ENCODE measurements at regions not wholly inside any gene's neighbourhood (a gene's known extent, or its start where the extent isn't known, plus 50 kb on each side); places are given as distances from the start of the nearest gene placed in this dataset.

DNA sequence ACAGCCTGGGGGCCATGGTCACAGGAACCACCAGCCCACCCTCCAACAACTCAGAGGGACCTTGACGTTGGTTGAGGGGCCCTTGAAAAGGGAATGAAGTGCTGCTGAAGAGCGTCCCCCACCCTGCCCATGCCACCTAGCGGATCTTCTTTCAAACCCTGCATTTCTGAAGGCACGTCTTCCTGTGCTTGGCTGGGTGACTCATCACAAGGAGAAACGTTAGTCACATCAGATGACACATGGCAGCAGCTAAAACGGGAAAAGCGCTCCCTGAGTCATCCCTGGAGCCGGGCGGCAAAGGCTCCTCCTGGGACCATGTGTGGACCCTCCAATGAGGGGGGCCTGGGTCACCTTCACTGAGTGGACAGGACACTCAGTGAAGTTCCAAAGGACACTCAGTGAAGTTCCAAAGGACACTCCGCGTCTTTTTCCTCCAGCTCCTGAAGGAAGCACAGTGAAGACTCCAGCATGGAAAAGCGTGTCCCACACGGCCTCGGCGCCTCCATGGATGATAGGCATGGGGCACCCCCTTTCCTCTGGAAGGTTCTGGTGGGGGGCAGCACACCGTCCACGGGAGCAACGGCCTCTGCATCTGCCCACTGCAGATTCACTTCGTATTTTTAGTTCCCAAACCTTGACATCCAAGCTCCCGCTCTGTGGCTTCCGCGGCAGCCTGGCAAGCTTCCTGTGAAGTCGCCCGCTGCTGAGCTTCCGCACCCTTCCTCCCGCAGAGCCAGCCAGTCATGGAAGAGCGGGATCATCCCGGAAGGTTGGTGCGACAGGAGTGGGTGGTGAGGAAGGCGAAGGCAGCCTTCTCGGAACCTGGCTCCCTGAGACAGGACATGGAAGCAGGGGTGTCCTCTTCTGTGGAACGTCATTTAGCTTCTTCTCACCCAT is 383.4 kb downstream of the VRK1 start:
- Histone ChIP-seq H3K4me3 (ENCODE audit: low read length) (no peak overlapping the region), H3K36me3 (ENCODE audit: insufficient read depth, low read length) (no peaks in the 10 kb centered on the region), H3K27me3 (ENCODE audit: insufficient read depth, low read length) (no peaks in the 10 kb centered on the region), H3K4me1 (ENCODE audit: insufficient read depth, low read length) (no peaks in the 10 kb centered on the region), H2AFZ (ENCODE audit: low read depth, low read length) (no peak overlapping the region), H3K9me3 (ENCODE audit: low read length) (no peaks in the 10 kb centered on the region)

DNA sequence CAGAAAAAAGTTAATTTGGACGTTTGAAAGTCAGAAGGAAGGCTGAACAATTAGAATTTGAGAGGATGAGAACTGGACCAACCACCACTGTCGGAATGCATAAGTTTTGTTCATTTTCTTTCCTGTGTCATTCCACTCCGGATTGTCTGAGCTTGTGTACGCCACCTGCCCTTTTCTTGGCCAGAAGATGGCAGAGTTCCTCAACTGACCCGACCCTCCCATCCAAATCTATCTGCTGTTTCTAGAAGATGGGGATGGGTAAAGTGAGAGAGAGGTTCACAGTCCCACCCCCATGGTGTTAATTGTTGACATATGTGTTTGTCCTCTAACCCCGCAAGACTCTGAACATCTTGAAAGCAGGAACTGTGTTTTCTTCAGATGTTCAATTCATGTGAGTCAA is 388.0 kb downstream of the VRK1 start:
- Histone ChIP-seq H3K9me3 (ENCODE audit: low read length) (no peaks in the 10 kb centered on the region), H2AFZ (ENCODE audit: low read depth, low read length) (no peak overlapping the region), H3K4me3 (ENCODE audit: low read length) (no peak overlapping the region), H3K36me3 (ENCODE audit: insufficient read depth, low read length) (no peaks in the 10 kb centered on the region), H3K27me3 (ENCODE audit: insufficient read depth, low read length) (no peaks in the 10 kb centered on the region), H3K4me1 (ENCODE audit: insufficient read depth, low read length) (no peaks in the 10 kb centered on the region)

DNA sequence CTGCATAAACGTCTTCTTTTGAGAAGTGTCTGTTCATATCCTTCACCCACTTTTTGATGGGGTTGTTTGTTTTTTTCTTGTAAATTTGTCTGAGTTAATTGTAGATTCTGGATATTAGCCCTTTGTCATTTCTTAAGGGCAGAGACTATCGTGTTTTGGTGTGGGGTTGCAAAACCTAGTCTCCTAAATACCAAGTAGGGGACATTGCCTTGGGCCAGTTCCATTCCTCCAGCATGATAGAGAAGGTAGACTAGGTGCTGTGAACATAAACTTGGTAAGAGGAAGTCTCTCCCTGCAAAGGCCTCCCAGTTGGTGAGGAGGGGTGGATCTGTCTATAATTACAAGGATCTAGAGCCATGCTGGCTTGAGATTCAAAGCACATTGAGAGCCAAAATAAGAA is 390.7 kb downstream of the VRK1 start:
- H2AFZ ChIP-seq (ENCODE audit: low read depth, low read length): no peak overlapping the region
- H3K4me1 ChIP-seq (ENCODE audit: insufficient read depth, low read length): no peaks in the 10 kb centered on the region
- H3K9me3 ChIP-seq (ENCODE audit: low read length): no peaks in the 10 kb centered on the region
- no peaks in the 10 kb centered on the region for H3K36me3 ChIP-seq (ENCODE audit: insufficient read depth, low read length)
- no peaks in the 10 kb centered on the region for H3K27me3 ChIP-seq (ENCODE audit: insufficient read depth, low read length)
- no peak overlapping the region for H3K4me3 ChIP-seq (ENCODE audit: low read length)

DNA sequence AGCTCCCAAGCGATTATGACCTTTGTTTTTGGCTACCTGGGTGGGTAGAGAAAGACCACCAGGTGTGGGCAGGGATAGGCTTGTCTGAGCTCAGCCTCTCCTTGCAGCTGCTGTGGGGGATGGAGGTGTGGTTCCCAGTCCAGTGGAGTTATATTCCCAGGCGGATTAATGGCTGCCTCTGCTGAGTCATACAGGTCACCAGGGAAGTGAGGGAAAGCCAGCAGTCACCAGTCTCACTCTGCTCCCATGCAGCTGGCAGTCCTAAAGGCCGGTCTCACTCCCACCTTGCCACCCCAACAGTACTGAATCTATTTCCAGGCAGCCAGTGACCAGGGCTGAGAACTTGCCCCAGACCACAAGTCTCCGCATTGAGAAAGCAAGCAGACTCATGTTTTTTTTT is 399.2 kb downstream of the VRK1 start:
- Histone ChIP-seq H3K9me3 (ENCODE audit: low read length) (no peaks in the 10 kb centered on the region), H2AFZ (ENCODE audit: low read depth, low read length) (no peak overlapping the region), H3K4me3 (ENCODE audit: low read length) (no peak overlapping the region), H3K27me3 (ENCODE audit: insufficient read depth, low read length) (no peaks in the 10 kb centered on the region), H3K4me1 (ENCODE audit: insufficient read depth, low read length) (no peaks in the 10 kb centered on the region), H3K36me3 (ENCODE audit: insufficient read depth, low read length) (no peaks in the 10 kb centered on the region)

DNA sequence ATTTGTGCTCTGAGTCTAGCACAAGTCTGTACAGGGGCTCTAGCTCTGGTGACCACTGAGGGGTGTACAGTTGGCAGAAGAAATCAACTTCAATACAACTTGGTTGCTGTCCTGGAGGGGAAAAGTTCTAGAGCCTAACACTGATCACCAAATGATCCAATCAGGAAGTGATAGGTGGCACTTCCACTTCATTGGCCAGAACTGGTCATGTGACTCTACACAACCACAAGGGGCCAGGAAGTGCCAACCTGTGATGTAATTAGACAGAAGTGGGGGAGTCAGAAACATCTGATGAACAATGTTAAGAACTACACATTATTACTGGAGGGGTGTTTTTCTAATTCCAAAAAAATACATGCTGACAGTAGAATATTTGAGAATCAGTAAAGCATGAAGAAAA is 401.6 kb downstream of the VRK1 start:
- Histone ChIP-seq H3K27me3 (ENCODE audit: insufficient read depth, low read length) (no peaks in the 10 kb centered on the region), H2AFZ (ENCODE audit: low read depth, low read length) (no peak overlapping the region), H3K4me3 (ENCODE audit: low read length) (no peak overlapping the region), H3K36me3 (ENCODE audit: insufficient read depth, low read length) (no peaks in the 10 kb centered on the region), H3K4me1 (ENCODE audit: insufficient read depth, low read length) (no peaks in the 10 kb centered on the region), H3K9me3 (ENCODE audit: low read length) (no peaks in the 10 kb centered on the region)

DNA sequence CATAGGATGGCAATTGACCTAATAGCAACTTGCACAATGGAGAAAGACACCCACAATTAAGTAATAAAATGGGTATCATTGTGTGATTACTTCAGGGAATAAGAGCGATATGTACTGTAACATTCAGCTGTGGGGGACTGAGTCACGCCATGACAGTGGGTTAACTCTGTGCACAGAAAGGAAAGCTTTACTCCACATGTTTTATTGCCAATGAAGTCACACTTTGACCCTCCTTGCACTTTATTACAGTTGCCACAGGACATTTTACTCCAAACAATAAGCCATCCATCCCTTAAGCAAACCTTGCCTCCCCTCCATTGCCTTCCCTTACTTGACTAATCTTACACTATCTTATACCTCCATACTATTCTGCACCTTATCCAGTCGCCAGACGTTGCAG is 403.1 kb downstream of the VRK1 start:
- Histone ChIP-seq H3K9me3 (ENCODE audit: low read length) (no peaks in the 10 kb centered on the region), H3K27me3 (ENCODE audit: insufficient read depth, low read length) (peaks cover 2% of the 10 kb centered on the region), H3K36me3 (ENCODE audit: insufficient read depth, low read length) (no peaks in the 10 kb centered on the region), H3K4me3 (ENCODE audit: low read length) (no peak overlapping the region), H3K4me1 (ENCODE audit: insufficient read depth, low read length) (no peaks in the 10 kb centered on the region), H2AFZ (ENCODE audit: low read depth, low read length) (no peak overlapping the region)

DNA sequence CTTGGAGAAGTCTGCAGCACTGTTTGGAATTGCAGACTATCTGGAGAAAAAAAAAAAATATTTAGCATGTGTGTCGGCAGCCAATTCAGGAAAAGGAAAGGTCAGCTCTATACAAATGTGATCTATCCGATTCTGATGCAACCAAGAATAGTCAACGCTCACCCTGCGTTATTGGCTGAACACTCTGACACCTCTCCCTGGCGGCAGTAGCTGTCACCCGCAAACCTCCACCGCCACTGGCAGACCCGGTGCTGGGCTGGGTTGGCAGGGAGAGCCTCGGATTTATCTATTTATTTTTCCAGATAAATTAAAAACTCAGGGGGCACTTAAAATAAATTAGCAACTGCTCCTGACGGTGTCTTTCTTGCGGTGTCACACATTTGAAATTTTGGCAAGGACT is 409.7 kb downstream of the VRK1 start:
- Histone ChIP-seq H3K4me1 (ENCODE audit: insufficient read depth, low read length) (no peaks in the 10 kb centered on the region), H3K4me3 (ENCODE audit: low read length) (no peak overlapping the region), H3K36me3 (ENCODE audit: insufficient read depth, low read length) (no peaks in the 10 kb centered on the region)

DNA sequence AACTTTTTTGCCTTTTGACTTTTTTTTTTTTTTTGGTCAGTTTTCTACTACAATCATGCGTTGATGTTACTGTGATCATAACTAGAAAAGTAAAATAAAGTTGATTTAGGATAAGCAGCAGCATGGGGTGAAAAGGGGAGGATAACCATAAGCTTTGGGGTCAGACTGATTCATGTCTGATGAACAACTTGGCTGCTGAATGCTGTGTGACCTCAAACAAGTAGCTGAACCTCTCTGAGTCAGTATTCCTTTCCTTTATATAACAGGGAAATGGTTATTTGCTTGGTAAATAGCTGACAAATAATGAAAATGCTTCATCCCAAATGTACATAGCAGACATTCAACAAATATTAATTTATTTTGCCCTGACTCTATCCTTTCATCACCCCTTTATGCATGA is 413.0 kb downstream of the VRK1 start:
- Histone ChIP-seq H3K36me3 (ENCODE audit: insufficient read depth, low read length) (no peaks in the 10 kb centered on the region), H3K9me3 (ENCODE audit: low read length) (no peaks in the 10 kb centered on the region), H3K4me1 (ENCODE audit: insufficient read depth, low read length) (no peaks in the 10 kb centered on the region), H3K4me3 (ENCODE audit: low read length) (no peak overlapping the region), H3K27me3 (ENCODE audit: insufficient read depth, low read length) (peaks cover 7% of the 10 kb centered on the region), H2AFZ (ENCODE audit: low read depth, low read length) (no peak overlapping the region)

More for the DNA sequence above, 409.7 kb downstream of the VRK1 start:
- Histone ChIP-seq H2AFZ (ENCODE audit: low read depth, low read length) (no peak overlapping the region), H3K27me3 (ENCODE audit: insufficient read depth, low read length) (peaks cover 5% of the 10 kb centered on the region), H3K9me3 (ENCODE audit: low read length) (no peaks in the 10 kb centered on the region)

DNA sequence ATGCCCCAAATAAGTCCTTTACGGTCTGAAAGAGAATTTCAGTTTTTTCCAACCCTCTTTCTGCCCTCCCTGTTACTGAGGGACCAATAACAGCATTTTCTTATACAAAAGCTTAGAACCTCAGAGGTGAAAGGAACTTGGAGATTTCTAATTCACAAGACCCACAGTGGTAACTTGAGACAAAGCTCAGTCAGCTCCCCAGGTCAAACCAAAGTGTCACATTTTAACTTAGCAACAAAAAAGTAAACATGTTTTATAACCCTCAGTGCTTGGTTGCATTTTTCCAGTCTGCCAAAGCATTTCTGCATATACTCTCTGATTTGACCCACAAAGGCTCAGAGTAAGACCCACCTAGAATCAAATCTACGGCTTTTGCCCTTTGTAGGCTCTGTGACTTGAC is 415.2 kb downstream of the VRK1 start:
- Histone ChIP-seq H3K27me3 (ENCODE audit: insufficient read depth, low read length) (peaks cover 17% of the 10 kb centered on the region), H3K36me3 (ENCODE audit: insufficient read depth, low read length) (no peaks in the 10 kb centered on the region), H3K4me1 (ENCODE audit: insufficient read depth, low read length) (no peaks in the 10 kb centered on the region), H3K4me3 (ENCODE audit: low read length) (no peak overlapping the region), H3K9me3 (ENCODE audit: low read length) (no peaks in the 10 kb centered on the region), H2AFZ (ENCODE audit: low read depth, low read length) (no peak overlapping the region)

DNA sequence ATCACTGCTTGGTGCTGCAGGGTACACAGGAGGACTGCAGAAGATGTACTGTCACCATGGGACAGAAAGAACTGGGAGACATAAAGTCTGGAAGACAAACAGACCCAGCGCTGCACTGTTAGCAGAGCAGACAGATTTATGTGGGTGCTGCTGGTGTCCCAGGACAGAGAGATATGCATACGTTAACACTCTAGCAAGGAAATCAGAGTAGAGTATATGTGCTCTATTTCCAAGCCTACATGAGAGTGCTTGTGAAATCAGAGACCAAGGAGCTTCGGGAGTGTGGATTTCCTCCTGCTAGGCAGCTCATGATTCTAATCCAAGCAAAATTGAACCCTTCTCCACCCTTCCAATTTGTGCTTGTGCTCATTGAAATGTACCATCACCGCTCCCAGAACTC is 416.5 kb downstream of the VRK1 start:
- peaks cover 23% of the 10 kb centered on the region for H3K27me3 ChIP-seq (ENCODE audit: insufficient read depth, low read length)
- no peak overlapping the region for H2AFZ ChIP-seq (ENCODE audit: low read depth, low read length)
- no peaks in the 10 kb centered on the region for H3K9me3 ChIP-seq (ENCODE audit: low read length)
- H3K36me3 ChIP-seq (ENCODE audit: insufficient read depth, low read length): no peaks in the 10 kb centered on the region
- no peaks in the 10 kb centered on the region for H3K4me1 ChIP-seq (ENCODE audit: insufficient read depth, low read length)
- H3K4me3 ChIP-seq (ENCODE audit: low read length): no peak overlapping the region

DNA sequence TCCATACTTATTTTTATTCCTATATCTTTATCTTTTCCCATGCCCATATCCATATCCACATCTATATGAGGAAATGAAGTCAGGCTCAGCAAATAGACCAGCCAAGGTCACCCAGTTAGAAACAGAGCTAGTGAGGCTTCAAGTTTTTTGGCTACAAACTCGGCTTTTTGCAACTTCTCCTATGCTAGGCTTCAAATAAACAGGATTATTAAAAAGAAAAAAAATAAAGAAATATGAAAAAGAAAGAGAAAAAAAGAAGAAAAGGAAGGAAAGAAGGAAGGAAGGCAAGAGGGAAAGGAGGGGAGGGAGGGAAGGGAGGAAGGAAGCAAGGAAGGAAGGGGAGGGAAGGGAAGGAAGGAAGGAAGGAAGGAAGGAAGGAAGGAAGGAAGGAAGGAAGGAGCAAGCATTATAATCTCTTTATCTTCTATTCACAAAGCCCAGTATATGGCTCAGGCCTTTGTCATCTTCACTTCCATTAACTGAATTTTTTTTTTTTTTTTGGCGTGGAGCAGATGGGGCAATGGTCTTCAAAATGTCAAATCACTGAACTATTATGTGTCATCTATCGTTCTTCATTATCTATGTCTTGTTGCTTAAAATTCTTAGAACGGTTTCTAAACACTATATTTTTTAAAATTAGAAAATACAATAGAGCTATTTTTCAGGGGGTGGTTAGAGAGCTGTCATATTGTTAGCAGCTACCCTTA is 418.2 kb downstream of the VRK1 start:
- H2AFZ ChIP-seq (ENCODE audit: low read depth, low read length): no peak overlapping the region
- H3K27me3 ChIP-seq (ENCODE audit: insufficient read depth, low read length): peaks cover 27% of the 10 kb centered on the region
- no peaks in the 10 kb centered on the region for H3K9me3 ChIP-seq (ENCODE audit: low read length)
- H3K36me3 ChIP-seq (ENCODE audit: insufficient read depth, low read length): no peaks in the 10 kb centered on the region
- no peaks in the 10 kb centered on the region for H3K4me1 ChIP-seq (ENCODE audit: insufficient read depth, low read length)
- no peak overlapping the region for H3K4me3 ChIP-seq (ENCODE audit: low read length)

DNA sequence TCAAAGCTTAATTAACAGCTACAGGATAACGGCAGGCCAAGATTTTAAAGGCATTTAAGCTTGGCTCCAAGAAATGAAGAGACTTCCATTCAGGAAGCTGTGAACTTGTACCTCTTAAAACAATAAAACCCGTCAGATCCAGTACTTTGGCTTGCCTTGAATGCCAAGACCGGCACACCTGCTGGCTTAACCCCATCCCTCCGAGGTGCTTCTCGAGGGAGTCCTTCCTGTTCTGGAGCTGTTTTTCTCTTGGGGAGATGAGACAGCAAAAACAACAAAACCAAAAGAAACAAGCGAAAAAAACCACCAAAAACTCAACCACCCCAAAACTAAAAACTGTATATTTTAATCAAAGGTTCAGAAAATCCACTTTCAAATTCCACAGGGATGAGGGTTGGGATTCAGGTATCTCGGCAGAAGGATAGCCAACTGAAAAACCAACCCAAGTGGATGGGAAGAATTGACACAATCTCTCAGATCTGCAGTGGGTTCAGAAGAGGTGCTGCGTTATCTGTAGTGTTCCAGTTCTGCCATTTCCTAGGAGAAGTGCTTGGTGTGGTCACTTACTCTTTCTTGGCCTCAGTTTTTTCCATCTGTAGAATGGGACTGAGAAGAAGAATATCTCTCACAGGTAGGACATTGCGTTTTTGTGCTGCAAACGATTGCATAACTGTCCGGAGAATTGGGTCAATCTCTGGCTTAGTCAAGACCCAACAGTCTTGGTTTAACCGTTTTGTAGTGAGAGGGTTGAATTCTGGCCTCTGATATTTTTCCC is 420.1 kb downstream of the VRK1 start:
- no peak overlapping the region for H3K4me3 ChIP-seq (ENCODE audit: low read length)
- H2AFZ ChIP-seq (ENCODE audit: low read depth, low read length): no peak overlapping the region
- H3K4me1 ChIP-seq (ENCODE audit: insufficient read depth, low read length): peaks cover 5% of the 10 kb centered on the region
- peaks cover 25% of the 10 kb centered on the region for H3K27me3 ChIP-seq (ENCODE audit: insufficient read depth, low read length)
- no peaks in the 10 kb centered on the region for H3K9me3 ChIP-seq (ENCODE audit: low read length)
- H3K36me3 ChIP-seq (ENCODE audit: insufficient read depth, low read length): no peaks in the 10 kb centered on the region

DNA sequence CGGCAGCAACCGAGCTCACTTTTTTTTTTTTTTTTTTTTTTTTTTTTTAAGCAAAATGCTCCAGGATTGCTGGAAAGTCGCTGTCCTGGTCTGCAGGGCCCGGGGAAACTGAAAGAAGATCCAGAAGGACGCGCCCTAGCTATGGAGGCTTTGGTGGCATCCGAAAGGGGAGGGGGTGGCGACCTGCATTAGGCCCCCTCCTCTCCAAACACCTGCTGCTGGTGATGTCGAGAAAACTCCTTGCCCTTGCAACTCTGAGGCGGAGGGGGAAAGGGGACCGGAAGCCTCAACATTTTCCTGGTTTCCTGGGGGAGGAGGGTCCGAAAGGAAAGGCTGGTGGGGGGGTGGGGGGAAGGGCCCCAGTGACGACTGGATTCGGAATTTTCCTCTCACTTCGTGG is 421.1 kb downstream of the VRK1 start:
- H3K27me3 ChIP-seq (ENCODE audit: insufficient read depth, low read length): peaks cover 25% of the 10 kb centered on the region
- H3K9me3 ChIP-seq (ENCODE audit: low read length): no peaks in the 10 kb centered on the region
- no peaks in the 10 kb centered on the region for H3K36me3 ChIP-seq (ENCODE audit: insufficient read depth, low read length)
- no peak overlapping the region for H3K4me3 ChIP-seq (ENCODE audit: low read length)
- peaks cover 5% of the 10 kb centered on the region for H3K4me1 ChIP-seq (ENCODE audit: insufficient read depth, low read length)
- no peak overlapping the region for H2AFZ ChIP-seq (ENCODE audit: low read depth, low read length)

Data from neuron (in vitro differentiated cells).